C4-2B (cell line): ENCODE measurements at regions not wholly inside any gene's neighbourhood (a gene's known extent, or its start where the extent isn't known, plus 50 kb on each side); places are given as distances from the start of the nearest gene placed in this dataset.
"Not testable (repeated sequence)": the region's sequence is repeated elsewhere in the genome, so short reads cannot be mapped to it uniquely, and the experiment has no call there.

Source experiments
- H3K27ac ChIP-seq: fragments of 450-650 bp; 2 replicates; pipeline ENCODE4 v1.5.1; 2017
- ZFX ChIP-seq: fragments of 450-650 bp; IDR thresholded peaks from 2 replicates; pipeline ENCODE4 v1.6.1; 2017
- TF ChIP-seq, protein P1 (sequence below): fragments of 450-650 bp; conservative IDR thresholded peaks from 2 replicates; pipeline ENCODE4 v1.5.1; 2017; ENCODE audit warnings: mild to moderate bottlenecking

DNA sequence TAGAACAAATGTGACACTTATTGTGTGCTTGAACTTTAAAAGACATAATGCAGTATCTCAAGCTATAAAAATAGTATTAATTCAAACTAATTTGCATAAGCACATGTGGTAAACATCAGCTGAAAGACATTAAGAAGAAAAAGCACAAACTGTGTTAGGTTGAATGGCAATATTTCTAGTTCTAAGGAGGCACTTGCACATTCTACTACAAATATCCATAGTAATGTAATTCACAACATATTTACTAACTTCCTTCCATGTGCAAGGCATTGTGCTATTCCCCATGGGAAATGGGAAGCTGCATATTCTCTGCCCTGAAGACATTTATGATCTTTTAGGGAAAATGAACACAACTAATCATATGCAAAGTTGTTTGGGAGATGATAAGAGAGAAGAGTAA, 80.2 kb upstream of the SLC13A1 start:
- H3K27ac ChIP-seq = no peak overlapping the region
- TF ChIP-seq ZFX = no peak
- TF ChIP-seq, protein P1, sequence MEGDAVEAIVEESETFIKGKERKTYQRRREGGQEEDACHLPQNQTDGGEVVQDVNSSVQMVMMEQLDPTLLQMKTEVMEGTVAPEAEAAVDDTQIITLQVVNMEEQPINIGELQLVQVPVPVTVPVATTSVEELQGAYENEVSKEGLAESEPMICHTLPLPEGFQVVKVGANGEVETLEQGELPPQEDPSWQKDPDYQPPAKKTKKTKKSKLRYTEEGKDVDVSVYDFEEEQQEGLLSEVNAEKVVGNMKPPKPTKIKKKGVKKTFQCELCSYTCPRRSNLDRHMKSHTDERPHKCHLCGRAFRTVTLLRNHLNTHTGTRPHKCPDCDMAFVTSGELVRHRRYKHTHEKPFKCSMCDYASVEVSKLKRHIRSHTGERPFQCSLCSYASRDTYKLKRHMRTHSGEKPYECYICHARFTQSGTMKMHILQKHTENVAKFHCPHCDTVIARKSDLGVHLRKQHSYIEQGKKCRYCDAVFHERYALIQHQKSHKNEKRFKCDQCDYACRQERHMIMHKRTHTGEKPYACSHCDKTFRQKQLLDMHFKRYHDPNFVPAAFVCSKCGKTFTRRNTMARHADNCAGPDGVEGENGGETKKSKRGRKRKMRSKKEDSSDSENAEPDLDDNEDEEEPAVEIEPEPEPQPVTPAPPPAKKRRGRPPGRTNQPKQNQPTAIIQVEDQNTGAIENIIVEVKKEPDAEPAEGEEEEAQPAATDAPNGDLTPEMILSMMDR = no peak

DNA sequence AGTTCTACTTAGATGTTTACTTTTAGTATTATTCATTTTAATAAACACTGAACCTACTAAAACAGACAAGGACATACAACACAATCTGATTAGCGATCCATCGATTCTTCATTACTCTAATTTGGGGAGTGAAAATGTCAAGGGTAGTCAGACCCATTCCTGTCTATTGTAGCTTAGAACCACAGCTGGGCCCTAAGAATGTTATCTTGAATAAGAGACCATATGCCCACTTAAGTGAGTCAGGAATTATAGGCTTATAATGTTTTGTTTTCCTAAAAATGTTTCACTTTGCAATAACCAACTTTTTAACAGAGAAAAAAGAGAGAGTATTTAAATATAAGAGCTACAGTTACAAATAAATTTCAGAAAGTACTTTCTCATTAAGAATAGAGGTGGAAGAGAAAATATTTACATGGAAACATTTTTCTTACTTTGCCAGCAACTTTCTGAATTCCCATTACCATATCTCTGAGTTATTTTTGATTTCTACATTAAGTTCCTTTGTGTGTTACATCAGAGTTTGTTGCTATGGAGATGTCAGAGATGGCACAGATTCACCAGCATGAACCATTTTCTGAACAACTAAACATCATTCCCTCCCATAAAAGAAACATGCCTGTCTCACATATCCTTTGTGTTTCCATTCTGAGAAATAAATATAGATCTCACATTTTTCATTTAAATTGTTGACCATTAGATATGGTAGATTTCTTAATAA, 75.4 kb upstream of the SLC13A1 start:
- TF ChIP-seq, protein P1 = no peak
- no peak for TF ChIP-seq ZFX
- H3K27ac ChIP-seq = no peak overlapping the region

- no peak overlapping the region for H3K27ac ChIP-seq
Measured at GRCh38 chr7:123273185-123273584, 73.4 kb upstream of the SLC13A1 start.

DNA sequence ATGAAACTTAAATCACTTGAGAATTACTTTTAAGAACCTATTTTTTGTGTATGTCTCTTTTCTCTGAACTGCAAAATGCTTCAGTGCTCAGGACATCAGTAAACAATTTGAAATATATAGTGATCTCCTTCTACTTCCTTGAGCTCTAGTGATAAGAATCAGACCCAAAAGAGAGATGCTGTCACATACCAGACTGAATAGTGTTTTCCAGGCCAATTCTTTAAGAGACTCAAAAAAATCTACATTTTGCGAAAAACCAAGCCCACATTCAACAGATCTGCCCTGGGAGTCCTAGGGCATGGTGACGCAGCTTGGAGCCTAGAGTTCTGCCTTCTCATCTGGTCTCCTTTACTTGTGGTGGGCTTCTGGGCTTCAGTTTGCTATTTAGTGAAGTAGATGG, 72.1 kb upstream of the SLC13A1 start:
- no peak overlapping the region for H3K27ac ChIP-seq
- no peak for TF ChIP-seq ZFX
- TF ChIP-seq, protein P1 = no peak

More at GRCh38 chr7:123273185-123273584, 73.4 kb upstream of the SLC13A1 start:
- TF ChIP-seq, protein P1 = no peak
- TF ChIP-seq ZFX = no peak

- TF ChIP-seq, protein P1 = no peak
- no peak for TF ChIP-seq ZFX
Measured at GRCh38 chr7:123271231-123271630, 71.5 kb upstream of the SLC13A1 start.

DNA sequence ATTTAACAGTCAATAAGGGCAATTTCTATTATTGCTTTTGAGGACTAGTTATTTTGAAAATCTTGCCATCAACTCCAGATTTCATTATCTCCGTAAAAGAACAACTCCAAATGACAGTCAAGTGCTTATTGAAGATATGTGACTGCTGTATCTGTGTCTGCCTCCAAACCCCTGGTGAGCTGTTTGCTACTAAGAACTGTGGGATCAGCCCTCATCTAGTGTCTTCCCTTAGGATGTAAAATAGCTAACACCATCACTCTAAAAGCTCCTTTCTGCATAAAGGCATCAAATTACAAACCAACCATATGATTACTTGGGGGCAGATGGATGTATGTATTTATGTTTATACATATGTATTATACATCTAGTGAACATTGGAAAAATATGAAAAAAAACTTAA, 70.8 kb upstream of the SLC13A1 start:
- no peak overlapping the region for H3K27ac ChIP-seq
- no peak for TF ChIP-seq ZFX
- TF ChIP-seq, protein P1 = no peak

More at GRCh38 chr7:123271231-123271630, 71.5 kb upstream of the SLC13A1 start:
- H3K27ac ChIP-seq = no peak overlapping the region

- TF ChIP-seq, protein P1 = no peak
- TF ChIP-seq ZFX = no peak
- H3K27ac ChIP-seq = no peak overlapping the region
Measured at GRCh38 chr7:123265853-123266252, 66.1 kb upstream of the SLC13A1 start.

DNA sequence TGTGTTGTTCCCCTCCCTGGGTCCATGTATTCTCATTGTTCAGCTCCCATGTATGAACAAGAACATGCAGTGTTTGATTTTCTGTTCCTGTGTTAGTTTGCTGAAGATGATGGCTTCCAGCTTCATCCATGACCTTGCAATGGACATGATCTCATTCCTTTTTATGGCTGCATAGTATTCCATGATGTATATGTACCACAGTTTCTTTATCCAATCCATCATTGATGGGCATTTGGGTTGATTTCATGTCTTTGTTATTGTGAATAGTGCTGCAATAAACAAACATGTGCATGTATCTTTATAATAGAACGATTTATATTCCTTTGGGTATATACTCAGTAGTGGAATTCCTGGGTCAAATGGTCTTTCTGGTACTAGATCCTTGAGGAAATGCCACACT, 65.1 kb upstream of the SLC13A1 start:
- H3K27ac ChIP-seq = not testable (repeated sequence)
